ENCODE measurements at regions not wholly inside any gene's neighbourhood (a gene's known extent, or its start where the extent isn't known, plus 50 kb on each side); places are given as distances from the start of the nearest gene placed in this dataset.

- Histone ChIP-seq H3K9me3 (no peaks in the 10 kb centered on the region), H3K4me3 (no peak overlapping the region), H3K36me3 (ENCODE audit: low read depth) (no peaks in the 10 kb centered on the region), H3K4me1 (ENCODE audit: low read depth) (no peaks in the 10 kb centered on the region)
- intact Hi-C loops (cut with DNase I, micrococcal nuclease): no loop called here
- ATAC-seq: no peak
- no peak for TF ChIP-seq CTCF (IDR thresholded peaks at IDR 0.05)
- DNase-seq: no peak
These were observed 61.3 kb downstream of the CLDN34 start for GRCh38 chrX:10028283-10029104.

GRCh38 chrX:10030570-10030969, 63.4 kb downstream of the CLDN34 start:
- no peak overlapping the region for H3K4me3 ChIP-seq
- H3K36me3 ChIP-seq (ENCODE audit: low read depth): no peaks in the 10 kb centered on the region
- DNase-seq (no peak), ATAC-seq (no peak)
- TF ChIP-seq CTCF (IDR thresholded peaks at IDR 0.05): no peak
- intact Hi-C loops (cut with DNase I, micrococcal nuclease): no loop called here
- H3K4me1 ChIP-seq (ENCODE audit: low read depth): no peaks in the 10 kb centered on the region
- H3K9me3 ChIP-seq: no peaks in the 10 kb centered on the region

GRCh38 chrX:10031746-10032145, 64.6 kb downstream of the CLDN34 start:
- Histone ChIP-seq H3K36me3 (ENCODE audit: low read depth) (no peaks in the 10 kb centered on the region), H3K4me1 (ENCODE audit: low read depth) (no peaks in the 10 kb centered on the region), H3K4me3 (no peak overlapping the region), H3K9me3 (no peaks in the 10 kb centered on the region)
- no peak for DNase-seq
- ATAC-seq: no peak
- intact Hi-C loops (cut with DNase I, micrococcal nuclease): no loop called here
- no peak for TF ChIP-seq CTCF (IDR thresholded peaks at IDR 0.05)

GRCh38 chrX:10032147-10032546, 65.0 kb downstream of the CLDN34 start:
- intact Hi-C loops (cut with DNase I, micrococcal nuclease): no loop called here
- TF ChIP-seq CTCF (IDR thresholded peaks at IDR 0.05): no peak

GRCh38 chrX:10033375-10034007, 66.3 kb downstream of the CLDN34 start:
- H3K9me3 ChIP-seq: no peaks in the 10 kb centered on the region
- intact Hi-C loops (cut with DNase I, micrococcal nuclease): no loop called here
- DNase-seq (no peak), ATAC-seq (no peak)
- H3K4me1 ChIP-seq (ENCODE audit: low read depth): no peaks in the 10 kb centered on the region
- TF ChIP-seq CTCF (IDR thresholded peaks at IDR 0.05): no peak
- no peak overlapping the region for H3K4me3 ChIP-seq
- H3K36me3 ChIP-seq (ENCODE audit: low read depth): no peaks in the 10 kb centered on the region

More at GRCh38 chrX:10032147-10032546, 65.0 kb downstream of the CLDN34 start:
- Histone ChIP-seq H3K4me3 (no peak overlapping the region), H3K4me1 (ENCODE audit: low read depth) (no peaks in the 10 kb centered on the region), H3K36me3 (ENCODE audit: low read depth) (no peaks in the 10 kb centered on the region), H3K9me3 (no peaks in the 10 kb centered on the region)
- DNase-seq (no peak), ATAC-seq (no peak)

All from mucosa of descending colon (tissue), 3 donors.